ENCODE measurements at regions not wholly inside any gene's neighbourhood (a gene's known extent, or its start where the extent isn't known, plus 50 kb on each side); places are given as distances from the start of the nearest gene placed in this dataset.

GRCh38 chr2:236711440-236711839, 141.8 kb downstream of the ACKR3 start:
- no peak for FAIRE-seq
- no peak for DNase-seq (ENCODE audit: extremely low spot score, insufficient read length, low read depth)

GRCh38 chr2:236712304-236712703, 142.7 kb downstream of the ACKR3 start:
- DNase-seq (ENCODE audit: extremely low spot score, insufficient read length, low read depth), result no peak
- no peak for FAIRE-seq

DNA sequence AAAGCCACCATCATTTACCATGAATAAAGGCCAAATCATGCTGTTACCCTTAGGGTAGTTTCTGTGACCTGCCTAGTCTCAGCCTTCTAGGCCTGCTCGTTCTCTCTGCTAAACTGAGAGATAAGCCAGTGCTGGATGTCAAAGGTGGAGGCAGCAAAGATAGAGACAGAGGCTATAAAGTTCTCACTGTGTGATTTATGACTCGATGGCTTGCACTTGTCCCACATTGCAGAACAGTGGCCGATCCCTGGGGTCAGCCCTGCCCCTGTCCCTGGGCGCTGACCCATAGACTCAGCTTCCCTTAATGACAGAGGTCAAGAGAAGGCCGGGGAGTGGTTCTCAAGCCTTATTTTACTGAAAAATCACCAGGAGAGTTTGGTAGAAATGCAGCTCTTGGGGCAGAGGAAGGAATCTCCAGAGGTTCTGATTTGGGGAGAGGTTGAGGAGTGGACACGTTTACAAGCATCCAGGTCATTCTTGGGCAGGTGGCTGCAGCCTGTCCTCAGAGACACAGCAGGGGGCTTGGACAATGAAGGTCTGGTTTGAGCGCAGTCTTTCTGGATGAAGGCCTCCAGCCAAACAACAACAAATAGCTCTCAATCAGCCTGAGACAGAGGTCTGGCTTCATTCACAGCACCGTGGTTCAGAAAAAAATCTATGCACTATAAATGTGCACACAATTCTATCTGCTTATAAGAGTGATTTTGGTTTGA, 143.5 kb downstream of the ACKR3 start:
- no peak for FAIRE-seq
- DNase-seq (ENCODE audit: extremely low spot score, insufficient read length, low read depth), result no peak

DNA sequence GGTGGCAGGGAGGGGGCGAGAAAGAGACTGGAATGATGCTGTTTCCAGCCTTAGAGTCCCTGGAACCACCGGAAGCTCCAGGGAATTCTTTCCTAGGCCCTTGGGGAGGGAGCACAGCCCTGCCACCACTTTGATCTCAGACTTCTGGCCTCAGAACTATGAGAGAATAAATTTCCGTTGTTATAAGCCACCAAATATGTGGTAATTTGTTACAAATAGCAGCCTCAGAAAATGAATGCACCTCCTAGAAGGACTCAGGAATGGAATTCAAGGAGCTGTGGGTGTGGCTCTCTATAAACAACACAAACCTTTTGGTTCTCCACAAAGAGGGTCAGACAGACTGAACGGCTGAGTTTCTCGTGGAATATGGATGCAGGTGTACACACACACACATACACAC, 144.5 kb downstream of the ACKR3 start:
- DNase-seq (ENCODE audit: extremely low spot score, insufficient read length, low read depth), result no peak

DNA sequence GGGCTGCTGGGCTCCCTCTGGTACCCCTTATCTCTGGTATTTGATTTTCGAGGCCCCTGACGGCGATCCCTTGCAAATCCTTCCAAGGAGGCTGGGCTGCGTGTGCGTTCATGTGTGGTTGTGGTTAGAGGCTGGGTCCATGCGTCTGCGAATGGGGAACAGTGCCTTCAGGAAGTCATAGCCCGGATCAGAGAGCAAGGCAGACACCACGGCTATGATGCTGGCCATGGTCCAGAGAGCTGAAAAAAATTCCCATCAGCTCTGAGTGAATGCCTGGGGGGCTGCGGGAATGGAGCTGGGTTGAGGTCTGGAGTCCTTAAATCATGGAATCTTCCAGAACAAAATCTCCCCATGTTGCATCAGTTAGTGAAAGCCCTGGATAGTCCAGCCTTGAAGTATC, 145.5 kb downstream of the ACKR3 start:
- FAIRE-seq (no peak), DNase-seq (ENCODE audit: extremely low spot score, insufficient read length, low read depth) (no peak)

More for the DNA sequence above, 144.5 kb downstream of the ACKR3 start:
- FAIRE-seq, result no peak

DNA sequence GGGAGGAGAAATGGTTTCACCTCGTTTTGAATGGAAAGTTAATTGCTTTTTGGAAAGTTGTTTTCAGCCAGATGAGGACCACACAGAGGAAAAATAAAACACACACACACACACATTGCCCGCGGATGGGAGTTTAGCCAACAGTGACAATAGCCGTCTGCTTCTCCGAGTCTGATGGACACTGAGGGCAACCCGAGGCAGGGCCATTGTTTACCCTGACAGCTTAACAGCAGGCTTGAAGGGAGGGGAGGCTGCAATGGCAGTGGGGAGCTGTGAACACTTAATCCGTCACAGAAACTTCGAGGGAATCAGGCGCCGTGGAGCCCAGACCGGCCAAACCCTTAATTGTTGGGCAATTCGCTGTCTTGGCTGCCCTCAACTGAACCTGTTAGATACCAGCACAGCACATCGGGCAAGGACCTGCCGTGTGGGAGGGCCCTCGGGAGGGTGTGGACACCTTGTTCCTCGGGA, 145.9 kb downstream of the ACKR3 start:
- DNase-seq (ENCODE audit: extremely low spot score, insufficient read length, low read depth) (no peak), FAIRE-seq (no peak)

DNA sequence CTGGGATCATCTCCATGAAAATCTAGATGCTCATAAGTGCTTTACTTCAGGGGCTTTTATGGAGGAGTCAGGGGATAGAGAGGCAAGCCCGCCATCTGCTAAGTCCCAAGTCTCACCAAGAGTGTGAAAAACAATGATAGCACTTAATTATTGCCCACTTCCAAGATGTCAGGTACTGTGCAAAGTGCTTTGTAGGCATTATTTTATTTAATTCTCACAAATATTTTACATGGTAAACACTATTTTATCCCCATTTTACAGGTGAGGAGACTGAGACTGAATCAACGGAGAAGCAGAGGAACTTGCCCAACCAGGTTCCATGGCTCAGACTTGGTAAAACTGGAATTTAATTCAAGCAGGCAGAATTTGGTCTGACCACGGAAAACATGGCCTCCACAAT, 147.5 kb downstream of the ACKR3 start:
- FAIRE-seq, result no peak
- no peak for DNase-seq (ENCODE audit: extremely low spot score, insufficient read length, low read depth)

DNA sequence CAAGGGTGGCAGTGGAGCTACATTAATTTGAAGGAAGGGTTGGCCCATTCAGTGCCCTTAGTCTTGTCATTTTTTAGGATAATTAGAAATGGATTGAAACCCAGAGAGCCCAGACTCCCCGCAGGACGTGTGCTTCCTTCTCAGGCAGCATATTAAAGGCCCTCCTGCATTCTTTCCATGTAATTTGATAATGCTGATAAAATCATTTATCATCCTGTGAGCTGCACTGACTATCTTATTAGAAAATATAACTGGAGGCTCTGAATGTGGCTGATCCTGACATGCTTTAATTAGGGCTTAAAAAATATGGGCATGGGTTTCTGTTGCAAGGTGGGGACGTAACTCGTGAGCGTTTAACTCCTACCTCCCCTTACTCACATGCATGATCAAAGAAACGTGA, 148.1 kb downstream of the ACKR3 start:
- DNase-seq (ENCODE audit: extremely low spot score, insufficient read length, low read depth) (no peak), FAIRE-seq (no peak)

DNA sequence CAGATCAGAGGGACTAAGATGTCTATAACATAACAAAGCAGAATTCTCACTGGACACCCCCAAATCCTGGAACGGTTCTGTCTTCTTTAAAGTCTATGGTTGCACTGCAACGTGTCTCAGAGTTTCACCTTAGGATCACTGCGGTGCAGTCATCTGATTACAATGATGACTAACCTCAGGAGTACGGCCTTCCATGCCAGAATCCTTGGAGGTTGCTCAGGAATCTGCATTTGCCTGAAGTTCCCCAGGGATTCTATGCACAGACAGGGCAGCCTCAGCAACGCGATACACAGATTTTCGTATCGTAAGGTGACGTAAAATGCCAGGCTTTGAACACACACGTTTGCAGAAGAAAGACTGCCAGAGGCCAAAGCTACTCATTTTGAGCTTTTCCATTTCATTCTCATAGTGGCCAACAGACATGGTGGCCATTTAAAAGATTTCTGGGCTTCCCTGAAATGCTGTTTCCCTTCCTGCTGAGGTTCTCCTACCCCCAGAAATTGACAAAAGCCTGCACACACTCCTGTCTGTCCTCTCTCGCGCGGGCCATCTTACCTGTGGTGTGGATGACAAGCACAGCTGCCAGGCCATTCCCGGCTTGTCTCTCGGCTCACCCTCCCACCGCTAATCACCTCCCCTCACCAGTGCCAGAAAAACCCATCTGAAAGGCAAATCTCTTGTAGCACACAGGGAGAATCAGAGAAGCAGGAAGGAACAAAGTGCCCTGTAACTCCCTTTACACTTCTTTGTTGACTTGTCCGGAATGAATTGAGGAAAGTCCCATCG, 148.8 kb downstream of the ACKR3 start:
- DNase-seq (ENCODE audit: extremely low spot score, insufficient read length, low read depth) (no peak), FAIRE-seq (no peak)

DNA sequence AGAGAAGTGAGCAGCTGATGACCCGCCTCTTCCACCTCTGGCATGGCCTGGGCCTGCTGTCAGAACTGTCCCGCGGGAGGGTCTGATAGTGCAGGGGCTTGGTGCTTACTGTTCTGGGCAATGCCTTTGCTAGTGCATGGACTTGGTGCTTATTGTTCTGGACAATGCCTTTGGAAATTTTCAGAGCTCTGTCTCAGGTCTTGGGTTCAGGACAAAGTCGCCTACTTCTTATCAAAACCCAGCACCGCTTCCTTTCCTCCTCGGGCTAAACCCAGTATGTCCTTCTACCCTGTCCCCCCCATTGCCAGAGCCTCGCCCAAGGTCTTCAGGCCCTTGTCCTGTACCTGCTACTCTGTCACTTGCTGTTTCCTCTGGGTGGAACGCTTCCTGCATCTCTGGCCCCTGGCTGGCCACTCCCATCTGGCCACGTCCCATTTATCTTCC, 149.6 kb downstream of the ACKR3 start:
- DNase-seq (ENCODE audit: extremely low spot score, insufficient read length, low read depth), result no peak
- no peak for FAIRE-seq

DNA sequence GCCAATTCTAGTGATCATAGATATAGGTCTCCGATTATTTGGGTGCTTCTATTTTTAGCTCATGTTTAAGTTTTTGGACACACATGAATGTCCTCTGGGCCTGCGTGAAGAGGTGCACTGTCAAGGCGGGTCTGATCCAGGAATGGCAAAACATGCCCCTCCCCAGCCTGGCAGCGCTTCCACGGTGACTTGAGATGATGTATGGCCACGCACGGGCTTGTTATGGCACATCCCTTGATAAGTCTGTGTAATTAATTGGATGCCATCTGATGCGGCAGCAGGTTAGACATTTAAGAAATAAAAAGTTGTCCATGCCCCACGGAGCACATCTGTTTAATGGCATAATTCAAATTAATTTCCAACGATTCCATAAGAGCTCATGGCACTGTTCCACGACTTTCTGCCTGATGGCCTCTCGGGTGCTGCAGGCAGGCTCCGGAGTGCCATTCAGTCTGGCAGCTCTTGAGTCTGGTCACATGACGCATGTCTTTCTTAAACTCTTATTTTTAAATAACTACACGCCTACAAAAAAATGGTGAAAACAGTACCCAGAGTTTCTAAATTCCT, 151.4 kb downstream of the ACKR3 start:
- no peak for DNase-seq (ENCODE audit: extremely low spot score, insufficient read length, low read depth)

GRCh38 chr2:236724200-236724599, 154.6 kb downstream of the ACKR3 start:
- FAIRE-seq (no peak), DNase-seq (ENCODE audit: extremely low spot score, insufficient read length, low read depth) (no peak)

More for the DNA sequence above, 151.4 kb downstream of the ACKR3 start:
- FAIRE-seq, result no peak

DNA sequence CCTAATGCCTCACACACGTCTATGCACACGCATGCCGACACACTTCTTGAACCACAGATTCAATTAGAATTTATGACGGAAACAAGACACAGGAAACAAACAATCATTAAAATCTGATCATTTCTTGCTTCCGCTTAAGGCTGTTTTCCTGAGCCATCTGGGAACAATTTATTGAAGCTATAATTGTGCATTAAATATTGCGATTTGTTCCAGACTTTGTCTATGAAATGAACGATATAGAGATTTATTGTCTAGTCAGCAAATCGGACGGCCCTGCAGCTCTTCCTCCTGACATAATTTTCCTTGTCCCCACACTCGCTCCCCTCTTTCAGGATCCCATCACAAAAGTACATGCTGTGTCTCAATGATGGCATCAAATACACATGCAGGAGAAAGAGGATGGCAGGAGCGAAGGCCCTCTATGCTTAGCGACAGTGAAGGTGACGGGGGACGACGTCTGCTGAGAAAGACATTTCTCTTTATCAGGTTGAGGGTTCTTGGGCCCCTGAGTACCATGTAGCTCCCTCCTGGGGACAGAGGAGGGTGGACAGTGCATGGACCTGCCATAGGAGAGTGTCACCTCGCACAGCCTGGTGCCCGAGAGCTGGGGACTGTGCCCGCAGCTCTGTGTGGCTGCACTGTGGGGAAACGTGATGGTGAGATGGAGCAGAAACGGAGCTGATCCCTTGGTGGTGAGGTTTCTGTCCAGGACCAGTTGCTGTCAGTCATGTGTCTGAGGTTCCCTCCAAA, 157.3 kb downstream of the ACKR3 start:
- no peak for DNase-seq (ENCODE audit: extremely low spot score, insufficient read length, low read depth)
- FAIRE-seq, result no peak

- no peak for DNase-seq (ENCODE audit: extremely low spot score, insufficient read length, low read depth)
- FAIRE-seq, result no peak
Observed at GRCh38 chr2:236728916-236729670, 159.5 kb downstream of the ACKR3 start.

DNA sequence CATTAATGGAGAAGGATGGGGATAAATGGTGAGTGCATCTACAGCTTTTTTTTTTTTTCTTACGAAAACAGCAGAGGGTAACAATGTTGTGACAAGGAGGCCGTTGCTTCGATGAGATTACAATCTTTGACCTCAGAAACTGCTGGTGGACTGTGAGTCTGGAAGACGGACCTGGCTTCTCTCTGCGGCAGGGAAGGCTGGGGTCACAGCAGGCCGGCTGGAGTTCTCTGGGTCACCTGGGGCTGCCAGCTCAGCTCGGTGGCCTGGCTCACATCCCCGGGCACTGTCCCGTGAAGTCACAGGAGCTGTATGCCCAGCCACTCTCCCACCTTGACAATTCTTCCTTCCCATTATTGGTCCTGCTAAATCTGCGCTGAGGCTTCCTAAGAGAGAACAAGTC, 160.8 kb downstream of the ACKR3 start:
- DNase-seq (ENCODE audit: extremely low spot score, insufficient read length, low read depth) (no peak), FAIRE-seq (no peak)

- no peak for DNase-seq (ENCODE audit: extremely low spot score, insufficient read length, low read depth)
- no peak for FAIRE-seq
Observed at GRCh38 chr2:236731767-236732580, 162.3 kb downstream of the ACKR3 start.

DNA sequence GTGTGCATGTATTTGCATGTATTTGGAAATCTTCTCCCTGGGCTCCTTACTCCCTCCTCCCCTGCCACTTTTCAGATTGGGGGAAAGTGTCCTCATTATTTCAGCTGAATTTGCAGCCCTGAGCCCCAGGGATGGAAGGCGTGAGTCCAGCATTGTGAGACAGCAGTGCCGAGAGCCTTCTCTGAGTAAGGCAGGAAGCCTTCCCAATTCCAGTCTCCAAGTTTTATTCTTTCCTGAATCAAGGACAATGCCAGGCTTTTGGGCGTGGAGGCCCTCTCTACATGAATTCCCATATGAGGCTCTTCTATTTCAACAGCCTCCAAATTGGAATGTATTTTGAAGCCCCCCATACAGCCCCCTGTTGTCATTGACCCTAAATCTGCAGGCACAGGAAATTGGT, 163.5 kb downstream of the ACKR3 start:
- FAIRE-seq, result no peak

DNA sequence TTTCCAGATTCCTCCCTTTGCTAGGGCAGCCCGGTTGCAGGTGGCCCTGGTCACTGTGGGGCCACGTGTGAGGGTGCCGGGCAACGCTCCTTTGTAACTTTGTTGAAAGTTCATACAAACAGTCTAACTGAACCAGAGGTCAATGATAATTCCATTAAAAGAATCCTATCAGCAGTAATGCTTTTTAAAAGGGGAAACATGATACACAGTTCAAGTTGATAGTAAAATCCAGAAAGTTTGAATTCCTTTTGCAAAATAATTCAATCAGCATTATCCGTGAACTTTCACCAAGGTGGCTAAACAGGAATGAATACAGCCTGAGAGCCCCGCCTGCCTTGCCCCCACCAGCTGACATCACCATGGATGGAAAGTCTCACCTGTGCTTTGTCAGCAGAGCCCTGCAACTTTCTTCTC, 166.2 kb downstream of the ACKR3 start:
- FAIRE-seq, result no peak

More for the DNA sequence above, 163.5 kb downstream of the ACKR3 start:
- DNase-seq (ENCODE audit: extremely low spot score, insufficient read length, low read depth), result no peak

GRCh38 chr2:236738030-236738429, 168.4 kb downstream of the ACKR3 start:
- DNase-seq (ENCODE audit: extremely low spot score, insufficient read length, low read depth), result no peak
- no peak for FAIRE-seq

More for the DNA sequence above, 166.2 kb downstream of the ACKR3 start:
- DNase-seq (ENCODE audit: extremely low spot score, insufficient read length, low read depth), result no peak

All from GM18507 (cell line).